ENCODE measurements at regions not wholly inside any gene's neighbourhood (a gene's known extent, or its start where the extent isn't known, plus 50 kb on each side); places are given as distances from the start of the nearest gene placed in this dataset.

DNA sequence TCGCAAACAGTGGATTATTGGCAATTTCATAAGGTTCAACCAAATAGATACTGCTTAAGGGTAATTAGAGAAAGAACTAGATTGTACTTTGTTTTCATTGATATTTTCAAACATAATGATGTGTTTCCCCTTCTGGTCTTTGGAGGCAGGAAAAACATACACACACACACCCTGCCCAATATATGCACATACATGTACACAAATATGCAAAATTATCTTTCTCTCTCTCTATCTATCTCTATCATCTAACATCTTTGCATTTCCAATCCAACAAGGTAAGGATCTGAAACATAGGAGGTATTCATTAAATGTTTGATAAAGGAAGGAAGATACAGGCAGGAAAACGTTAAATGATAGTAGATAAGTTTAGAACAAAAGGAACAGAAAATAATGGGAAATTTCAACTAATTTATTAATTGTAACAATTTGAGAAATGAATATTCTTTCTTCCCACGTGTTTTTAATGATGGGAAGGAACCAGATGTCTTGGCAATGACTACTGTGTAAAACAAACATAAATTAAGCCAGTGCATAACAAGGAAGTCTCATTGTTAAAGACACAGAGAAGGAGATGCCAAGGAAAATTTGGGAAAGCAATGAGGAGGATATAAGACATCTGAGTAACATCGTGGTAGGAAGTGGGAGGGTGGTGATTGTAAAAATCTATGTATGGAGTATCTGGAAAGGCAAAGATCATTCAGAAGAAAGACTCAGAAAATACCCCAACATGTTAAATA lies 532.1 kb downstream of the GBA3 start:
- Histone ChIP-seq H4K20me1 (ENCODE audit: low read depth, low read length) (no peaks in the 10 kb centered on the region), H3K4me2 (ENCODE audit: low read depth, low read length, poor library complexity, severe bottlenecking) (no peak overlapping the region), H3K36me3 (ENCODE audit: low read length) (no peaks in the 10 kb centered on the region), H3K9me3 (ENCODE audit: insufficient read depth, low read length) (no peaks in the 10 kb centered on the region), H3K79me2 (ENCODE audit: insufficient read depth, low read length) (no peaks in the 10 kb centered on the region), H3K9me2 (replicated peaks; ENCODE audit: insufficient read depth, low read length) (no peaks in the 10 kb centered on the region), H3F3A (ENCODE audit: insufficient read depth) (no peaks in the 10 kb centered on the region), H3K9ac (ENCODE audit: low read length) (no peak overlapping the region), H2AFZ (ENCODE audit: low read depth, low read length, severe bottlenecking) (no peak overlapping the region), H3K27me3 (ENCODE audit: low read length) (no peaks in the 10 kb centered on the region), H3K27ac (ENCODE audit: low read depth, low read length) (no peak overlapping the region), H3K4me3 (ENCODE audit: insufficient read depth, low read length, poor library complexity, severe bottlenecking) (no peak overlapping the region)
- TF ChIP-seq EZH2phosphoT487 (conservative IDR thresholded peaks at IDR 0.05; ENCODE audit: low read length): no peak
- TF ChIP-seq, protein P1, sequence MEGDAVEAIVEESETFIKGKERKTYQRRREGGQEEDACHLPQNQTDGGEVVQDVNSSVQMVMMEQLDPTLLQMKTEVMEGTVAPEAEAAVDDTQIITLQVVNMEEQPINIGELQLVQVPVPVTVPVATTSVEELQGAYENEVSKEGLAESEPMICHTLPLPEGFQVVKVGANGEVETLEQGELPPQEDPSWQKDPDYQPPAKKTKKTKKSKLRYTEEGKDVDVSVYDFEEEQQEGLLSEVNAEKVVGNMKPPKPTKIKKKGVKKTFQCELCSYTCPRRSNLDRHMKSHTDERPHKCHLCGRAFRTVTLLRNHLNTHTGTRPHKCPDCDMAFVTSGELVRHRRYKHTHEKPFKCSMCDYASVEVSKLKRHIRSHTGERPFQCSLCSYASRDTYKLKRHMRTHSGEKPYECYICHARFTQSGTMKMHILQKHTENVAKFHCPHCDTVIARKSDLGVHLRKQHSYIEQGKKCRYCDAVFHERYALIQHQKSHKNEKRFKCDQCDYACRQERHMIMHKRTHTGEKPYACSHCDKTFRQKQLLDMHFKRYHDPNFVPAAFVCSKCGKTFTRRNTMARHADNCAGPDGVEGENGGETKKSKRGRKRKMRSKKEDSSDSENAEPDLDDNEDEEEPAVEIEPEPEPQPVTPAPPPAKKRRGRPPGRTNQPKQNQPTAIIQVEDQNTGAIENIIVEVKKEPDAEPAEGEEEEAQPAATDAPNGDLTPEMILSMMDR (IDR thresholded peaks at IDR 0.05; ENCODE audit: insufficient read depth, low read length, poor library complexity, severe bottlenecking): no peak

DNA sequence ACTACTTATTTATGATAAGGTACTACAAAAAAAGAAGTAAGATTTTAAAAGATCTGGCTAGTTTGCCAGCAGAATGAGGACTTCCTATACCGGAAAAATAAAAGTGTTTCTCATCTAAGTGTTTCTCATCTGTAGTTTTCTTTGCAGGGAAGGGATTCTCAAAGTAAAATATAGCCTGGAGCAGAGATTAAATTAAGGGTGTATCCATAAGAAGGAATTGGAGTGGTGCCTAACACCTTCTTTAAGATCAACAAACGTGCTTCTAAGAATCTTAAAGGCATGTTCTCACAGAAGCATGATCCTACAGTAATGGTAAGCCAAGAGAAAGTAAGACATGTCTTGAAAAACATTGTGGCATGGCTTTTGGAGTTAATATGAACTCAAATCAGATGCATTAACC lies 528.2 kb downstream of the GBA3 start:
- no peaks in the 10 kb centered on the region for H3F3A ChIP-seq (ENCODE audit: insufficient read depth)
- H3K9ac ChIP-seq (ENCODE audit: low read length): no peak overlapping the region
- H4K20me1 ChIP-seq (ENCODE audit: low read depth, low read length): no peaks in the 10 kb centered on the region
- H3K36me3 ChIP-seq (ENCODE audit: low read length): no peaks in the 10 kb centered on the region
- no peaks in the 10 kb centered on the region for H3K27me3 ChIP-seq (ENCODE audit: low read length)
- no peak overlapping the region for H3K4me2 ChIP-seq (ENCODE audit: low read depth, low read length, poor library complexity, severe bottlenecking)
- H3K4me3 ChIP-seq (ENCODE audit: insufficient read depth, low read length, poor library complexity, severe bottlenecking): no peak overlapping the region
- H3K27ac ChIP-seq (ENCODE audit: low read depth, low read length): no peak overlapping the region
- H3K79me2 ChIP-seq (ENCODE audit: insufficient read depth, low read length): no peaks in the 10 kb centered on the region
- no peak overlapping the region for H2AFZ ChIP-seq (ENCODE audit: low read depth, low read length, severe bottlenecking)
- no peak for TF ChIP-seq EZH2phosphoT487 (conservative IDR thresholded peaks at IDR 0.05; ENCODE audit: low read length)
- TF ChIP-seq, protein P1 (IDR thresholded peaks at IDR 0.05; ENCODE audit: insufficient read depth, low read length, poor library complexity, severe bottlenecking): no peak
- no peaks in the 10 kb centered on the region for H3K9me3 ChIP-seq (ENCODE audit: insufficient read depth, low read length)
- no peaks in the 10 kb centered on the region for H3K9me2 ChIP-seq (replicated peaks; ENCODE audit: insufficient read depth, low read length)

DNA sequence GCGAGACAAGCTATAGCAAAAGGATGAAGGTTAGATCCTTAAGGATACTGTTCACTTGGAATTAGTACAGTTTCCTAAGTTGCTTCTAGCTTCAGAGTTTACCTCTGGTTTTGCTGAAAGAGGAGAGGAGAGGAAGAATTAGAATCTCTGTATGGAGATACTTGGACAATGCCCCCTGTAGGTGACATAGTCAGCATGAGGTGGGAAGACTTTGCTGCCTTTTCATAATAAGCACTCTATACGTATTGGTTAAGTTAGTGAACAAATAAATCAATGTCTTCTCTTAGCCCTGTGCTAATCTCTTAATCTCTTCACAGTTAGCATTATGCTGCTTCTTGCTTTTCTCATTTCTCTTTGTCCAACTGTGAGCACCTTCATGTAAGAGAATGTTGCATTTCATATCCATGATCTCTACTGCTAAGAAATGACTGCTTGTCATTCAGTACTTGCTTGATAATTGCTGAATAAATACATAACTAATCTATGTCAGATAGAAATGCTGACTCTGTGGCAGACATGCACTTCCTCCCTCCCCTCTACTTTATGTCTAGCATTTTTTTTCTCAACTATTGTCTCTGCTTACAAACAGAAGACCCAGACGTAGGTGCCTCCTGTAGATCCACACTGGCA lies 527.2 kb downstream of the GBA3 start:
- H3F3A ChIP-seq (ENCODE audit: insufficient read depth): no peaks in the 10 kb centered on the region

More for the DNA sequence above, 527.2 kb downstream of the GBA3 start:
- Histone ChIP-seq H3K4me3 (ENCODE audit: insufficient read depth, low read length, poor library complexity, severe bottlenecking) (no peak overlapping the region), H3K27ac (ENCODE audit: low read depth, low read length) (no peak overlapping the region), H3K9me2 (replicated peaks; ENCODE audit: insufficient read depth, low read length) (no peaks in the 10 kb centered on the region), H4K20me1 (ENCODE audit: low read depth, low read length) (no peaks in the 10 kb centered on the region), H3K27me3 (ENCODE audit: low read length) (no peaks in the 10 kb centered on the region), H3K9me3 (ENCODE audit: insufficient read depth, low read length) (no peaks in the 10 kb centered on the region), H2AFZ (ENCODE audit: low read depth, low read length, severe bottlenecking) (no peak overlapping the region), H3K4me2 (ENCODE audit: low read depth, low read length, poor library complexity, severe bottlenecking) (no peak overlapping the region), H3K36me3 (ENCODE audit: low read length) (no peaks in the 10 kb centered on the region), H3K79me2 (ENCODE audit: insufficient read depth, low read length) (no peaks in the 10 kb centered on the region), H3K9ac (ENCODE audit: low read length) (no peak overlapping the region)
- TF ChIP-seq, protein P1 (IDR thresholded peaks at IDR 0.05; ENCODE audit: insufficient read depth, low read length, poor library complexity, severe bottlenecking): no peak
- TF ChIP-seq EZH2phosphoT487 (conservative IDR thresholded peaks at IDR 0.05; ENCODE audit: low read length): no peak

All from SU-DHL-6 (cell line).